ENCODE measurements at regions not wholly inside any gene's neighbourhood (a gene's known extent, or its start where the extent isn't known, plus 50 kb on each side); places are given as distances from the start of the nearest gene placed in this dataset.

DNA sequence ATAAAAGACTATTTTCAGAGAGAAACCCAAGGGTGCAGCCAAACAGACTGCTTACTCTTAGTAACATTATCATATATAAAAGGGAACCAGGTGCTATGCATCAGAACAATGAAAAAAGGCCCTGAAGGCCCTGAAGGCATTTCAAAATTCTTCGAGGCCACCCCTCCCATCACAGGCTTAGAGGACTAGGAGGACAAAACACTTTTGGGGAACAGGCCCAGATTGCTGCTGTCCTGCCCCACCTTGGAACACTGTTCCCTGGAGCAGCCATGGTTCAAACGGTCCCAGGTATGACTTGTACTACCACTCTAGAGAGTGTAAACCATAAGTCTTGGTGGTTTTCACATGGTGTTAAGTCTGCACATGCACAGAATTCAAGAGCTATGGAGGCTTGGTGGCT is 2183.1 kb upstream of the CELF4 start:
- CTCF ChIA-PET = no interaction called here
- Histone ChIP-seq H4K20me1 (ENCODE audit: control insufficient read depth, insufficient read depth) (no peaks in the 10 kb centered on the region), H3K4me3 (no peak overlapping the region), H3K36me3 (ENCODE audit: control insufficient read depth in 2 of 2, insufficient read depth in 2 of 2, low read length in 1 of 2) (no peaks in the 10 kb centered on the region), H3K4me1 (ENCODE audit: control insufficient read depth, insufficient read depth, low read length) (no peaks in the 10 kb centered on the region), H3K9ac (ENCODE audit: control insufficient read depth, insufficient read depth, low read length) (no peak overlapping the region), H3K27me3 (replicated peaks in 1 of 2; ENCODE audit: control insufficient read depth in 2 of 2, insufficient read depth in 2 of 2, low read length in 1 of 2) (no peaks in the 10 kb centered on the region), H3K4me2 (ENCODE audit: control insufficient read depth, insufficient read depth) (no peak overlapping the region), H3K79me2 (ENCODE audit: control insufficient read depth, insufficient read depth, low read length) (no peaks in the 10 kb centered on the region), H2AFZ (ENCODE audit: control insufficient read depth, low read depth, low read length) (no peak overlapping the region), H3K27ac (ENCODE audit: control insufficient read depth, insufficient read depth) (no peak overlapping the region), H3K9me3 (replicated peaks; ENCODE audit: control insufficient read depth, insufficient read depth, low read length) (no peaks in the 10 kb centered on the region)
- SMC1A ChIA-PET (ENCODE audit: uncharacterized antibody, unreplicated experiment) = no interaction called here
- WGBS (ENCODE audit: insufficient coverage, insufficient replicate concordance, low lambda C conversion rate, missing lambda C conversion rate) = 4% methylated on average over 2 of the region's 2 CpGs
- FAIRE-seq (no peak), ATAC-seq (no peak), DNase-seq (ENCODE audit: low read depth, low spot score) (no peak)
- TF ChIP-seq FOXM1 (IDR thresholded peaks at IDR 0.05; ENCODE audit: low read depth, low read length) (no peak), FOXK2 (IDR thresholded peaks at IDR 0.05) (no peak)
- TF ChIP-seq, protein P1, sequence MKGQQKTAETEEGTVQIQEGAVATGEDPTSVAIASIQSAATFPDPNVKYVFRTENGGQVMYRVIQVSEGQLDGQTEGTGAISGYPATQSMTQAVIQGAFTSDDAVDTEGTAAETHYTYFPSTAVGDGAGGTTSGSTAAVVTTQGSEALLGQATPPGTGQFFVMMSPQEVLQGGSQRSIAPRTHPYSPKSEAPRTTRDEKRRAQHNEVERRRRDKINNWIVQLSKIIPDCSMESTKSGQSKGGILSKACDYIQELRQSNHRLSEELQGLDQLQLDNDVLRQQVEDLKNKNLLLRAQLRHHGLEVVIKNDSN (IDR thresholded peaks at IDR 0.05; ENCODE audit: borderline replicate concordance, extremely low read length, insufficient read depth, low read depth, low read length) = no peak
- TF ChIP-seq, protein P2, sequence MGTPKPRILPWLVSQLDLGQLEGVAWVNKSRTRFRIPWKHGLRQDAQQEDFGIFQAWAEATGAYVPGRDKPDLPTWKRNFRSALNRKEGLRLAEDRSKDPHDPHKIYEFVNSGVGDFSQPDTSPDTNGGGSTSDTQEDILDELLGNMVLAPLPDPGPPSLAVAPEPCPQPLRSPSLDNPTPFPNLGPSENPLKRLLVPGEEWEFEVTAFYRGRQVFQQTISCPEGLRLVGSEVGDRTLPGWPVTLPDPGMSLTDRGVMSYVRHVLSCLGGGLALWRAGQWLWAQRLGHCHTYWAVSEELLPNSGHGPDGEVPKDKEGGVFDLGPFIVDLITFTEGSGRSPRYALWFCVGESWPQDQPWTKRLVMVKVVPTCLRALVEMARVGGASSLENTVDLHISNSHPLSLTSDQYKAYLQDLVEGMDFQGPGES (IDR thresholded peaks at IDR 0.05) = no peak
- in situ Hi-C loops (cut with MboI) = no loop called here
- intact Hi-C loops (cut with micrococcal nuclease; ENCODE audit: unreplicated experiment) = no loop called here
- RAD21 ChIA-PET (ENCODE audit: unreplicated experiment) = no interaction called here
- BruUV-seq (replicated peaks) = no TSS peak
- POLR2A ChIA-PET = no interaction called here

DNA sequence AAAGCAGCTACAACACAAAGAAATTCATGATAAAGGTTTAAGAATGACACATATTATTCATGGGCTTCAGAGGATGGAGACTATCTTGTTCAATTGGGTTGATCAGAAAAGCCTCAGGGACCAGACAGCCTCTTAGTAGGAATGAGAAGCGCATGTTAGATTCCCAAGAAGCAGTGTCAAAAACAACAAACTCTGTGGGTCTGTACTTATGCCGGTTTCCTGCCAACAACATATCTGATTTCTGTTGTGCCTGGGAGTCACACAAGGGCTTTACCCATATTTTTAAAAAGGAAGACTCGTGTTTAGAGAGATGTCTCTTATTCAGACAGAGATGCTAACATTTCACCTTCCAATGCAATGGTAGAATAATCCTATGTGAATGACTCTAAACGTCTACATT is 2180.6 kb upstream of the CELF4 start:
- ChIA-PET POLR2A (no interaction called here), SMC1A (ENCODE audit: uncharacterized antibody, unreplicated experiment) (no interaction called here), CTCF (no interaction called here), RAD21 (ENCODE audit: unreplicated experiment) (no interaction called here)
- Histone ChIP-seq H3K9me3 (replicated peaks; ENCODE audit: control insufficient read depth, insufficient read depth, low read length) (no peaks in the 10 kb centered on the region), H3K4me2 (ENCODE audit: control insufficient read depth, insufficient read depth) (no peak overlapping the region), H3K4me3 (no peak overlapping the region), H3K9ac (ENCODE audit: control insufficient read depth, insufficient read depth, low read length) (no peak overlapping the region), H4K20me1 (ENCODE audit: control insufficient read depth, insufficient read depth) (no peaks in the 10 kb centered on the region), H3K4me1 (ENCODE audit: control insufficient read depth, insufficient read depth, low read length) (no peaks in the 10 kb centered on the region), H3K27ac (ENCODE audit: control insufficient read depth, insufficient read depth) (no peak overlapping the region), H2AFZ (ENCODE audit: control insufficient read depth, low read depth, low read length) (no peak overlapping the region), H3K79me2 (ENCODE audit: control insufficient read depth, insufficient read depth, low read length) (no peaks in the 10 kb centered on the region), H3K27me3 (replicated peaks in 1 of 2; ENCODE audit: control insufficient read depth in 2 of 2, insufficient read depth in 2 of 2, low read length in 1 of 2) (no peaks in the 10 kb centered on the region), H3K36me3 (ENCODE audit: control insufficient read depth in 2 of 2, insufficient read depth in 2 of 2, low read length in 1 of 2) (no peaks in the 10 kb centered on the region)
- no peak for DNase-seq (ENCODE audit: low read depth, low spot score)
- 39% methylated on average over 4 of the region's 4 CpGs for WGBS (ENCODE audit: insufficient coverage, insufficient replicate concordance, low lambda C conversion rate, missing lambda C conversion rate)
- no TSS peak for BruUV-seq (replicated peaks)
- no peak for FAIRE-seq
- in situ Hi-C loops (cut with MboI) = no loop called here
- intact Hi-C loops (cut with micrococcal nuclease; ENCODE audit: unreplicated experiment) = no loop called here
- ATAC-seq = no peak
- TF ChIP-seq YBX1 (IDR thresholded peaks at IDR 0.05) = no peak
- TF ChIP-seq CHD2 (IDR thresholded peaks at IDR 0.05; ENCODE audit: borderline replicate concordance, low read depth, low read length) = no peak
- TF ChIP-seq HDGF (IDR thresholded peaks at IDR 0.05) = no peak
- no peak for TF ChIP-seq EP300 (IDR thresholded peaks at IDR 0.05; ENCODE audit: borderline replicate concordance in 1 of 2, control insufficient read depth in 1 of 2, low read depth in 2 of 2, low read length in 2 of 2)
- TF ChIP-seq ESRRA (IDR thresholded peaks at IDR 0.05; ENCODE audit: low read length) = no peak
- TF ChIP-seq ZBED1 (IDR thresholded peaks at IDR 0.05; ENCODE audit: borderline replicate concordance) = no peak
- no peak for TF ChIP-seq EED (IDR thresholded peaks at IDR 0.05; ENCODE audit: low read depth)
- no peak for TF ChIP-seq RFX5 (IDR thresholded peaks at IDR 0.05; ENCODE audit: low read depth, low read length)
- no peak for TF ChIP-seq RCOR1 (conservative IDR thresholded peaks at IDR 0.05; ENCODE audit: low read depth, low read length)
- TF ChIP-seq, protein P3, sequence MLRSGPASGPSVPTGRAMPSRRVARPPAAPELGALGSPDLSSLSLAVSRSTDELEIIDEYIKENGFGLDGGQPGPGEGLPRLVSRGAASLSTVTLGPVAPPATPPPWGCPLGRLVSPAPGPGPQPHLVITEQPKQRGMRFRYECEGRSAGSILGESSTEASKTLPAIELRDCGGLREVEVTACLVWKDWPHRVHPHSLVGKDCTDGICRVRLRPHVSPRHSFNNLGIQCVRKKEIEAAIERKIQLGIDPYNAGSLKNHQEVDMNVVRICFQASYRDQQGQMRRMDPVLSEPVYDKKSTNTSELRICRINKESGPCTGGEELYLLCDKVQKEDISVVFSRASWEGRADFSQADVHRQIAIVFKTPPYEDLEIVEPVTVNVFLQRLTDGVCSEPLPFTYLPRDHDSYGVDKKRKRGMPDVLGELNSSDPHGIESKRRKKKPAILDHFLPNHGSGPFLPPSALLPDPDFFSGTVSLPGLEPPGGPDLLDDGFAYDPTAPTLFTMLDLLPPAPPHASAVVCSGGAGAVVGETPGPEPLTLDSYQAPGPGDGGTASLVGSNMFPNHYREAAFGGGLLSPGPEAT (IDR thresholded peaks at IDR 0.05; ENCODE audit: low read depth) = no peak
- no peak for TF ChIP-seq CBX5 (IDR thresholded peaks at IDR 0.05; ENCODE audit: low read depth)
- TF ChIP-seq PML (IDR thresholded peaks at IDR 0.05; ENCODE audit: low read length) = no peak
- no peak for TF ChIP-seq POLR2A (IDR thresholded peaks at IDR 0.05; ENCODE audit: low read depth, low read length)
- TF ChIP-seq MEF2B (IDR thresholded peaks at IDR 0.05; ENCODE audit: partially characterized antibody, poor library complexity, severe bottlenecking) = no peak
- no peak for TF ChIP-seq NBN (IDR thresholded peaks at IDR 0.05)

Measured in GM12878 (cell line).